ENCODE measurements at regions not wholly inside any gene's neighbourhood (a gene's known extent, or its start where the extent isn't known, plus 50 kb on each side); places are given as distances from the start of the nearest gene placed in this dataset.

- TF ChIP-seq CTCF (IDR thresholded peaks at IDR 0.05) (no peak), POLR2A (IDR thresholded peaks at IDR 0.05) (no peak)
Measured at GRCh38 chr2:155266109-155266508, 567.6 kb downstream of the KCNJ3 start.

Data from ovary (tissue), 3 donors.